Stomach (tissue), 8 donors: ENCODE measurements at regions not wholly inside any gene's neighbourhood (a gene's known extent, or its start where the extent isn't known, plus 50 kb on each side); places are given as distances from the start of the nearest gene placed in this dataset.
A peak's percentile ranks its signal among the peaks of the same experiment; 100 is the strongest.

ENCODE experiments used
- DNase-seq, 2 donors: peaks; one replicate each; pipeline versions ENCODE4 v3.0.0 to v3.0.0-alpha.2; 2013 to 2019
- H3K27ac ChIP-seq, 5 donors: fragments of 200-600 bp in 4 of 5; sonication (generic) in 4 of 5; one replicate each; pipeline ENCODE4 v1.5.1; 2013 to 2019; ENCODE audit warnings: mild to moderate bottlenecking in 1 of 5, moderate library complexity in 1 of 5
- H3K27me3 ChIP-seq, 3 donors: fragments of 200-600 bp; sonication (generic); one replicate each; pipeline ENCODE4 v1.5.1; 2017 to 2019; ENCODE audit warnings: mixed run types in 1 of 3
- H3K36me3 ChIP-seq, 4 donors: fragments of 200-600 bp; sonication (generic); 1 replicate in 3 of 4; 2 replicates in 1 of 4; pipeline ENCODE4 v1.5.1; 2016 to 2019
- H3K4me1 ChIP-seq, 4 donors: fragments of 200-600 bp; sonication (generic); one replicate each; pipeline ENCODE4 v1.5.1; 2016 to 2019
- H3K4me3 ChIP-seq, 4 donors: fragments of 200-600 bp; sonication (generic) in 3 of 4; one replicate each; pipeline ENCODE4 v1.5.1; 2016 to 2019; ENCODE audit warnings: mild to moderate bottlenecking in 1 of 4
- H3K9me3 ChIP-seq, 4 donors: fragments of 200-600 bp; sonication (generic); one replicate each; pipeline ENCODE4 v1.5.1; 2016 to 2019
- CTCF ChIP-seq, 7 experiments: fragments of 450-650 bp in 4 of 7; fragments of 200-600 bp in 3 of 7; sonication (generic) in 3 of 7; IDR thresholded peaks; one replicate each; pipeline ENCODE4 v1.5.1; 2016 to 2019; ENCODE audit warnings: antibody characterized with exemption in 7 of 7, control low read depth in 2 of 7, mild to moderate bottlenecking in 1 of 7
- EP300 ChIP-seq: sonication (generic); formaldehyde crosslinking; IDR thresholded peaks from one replicate; pipeline ENCODE4 v1.6.1; 2017; ENCODE audit warnings: antibody characterized with exemption
- POLR2A ChIP-seq, 4 donors: fragments of 450-650 bp; IDR thresholded peaks; one replicate each; pipeline ENCODE4 v1.6.1; 2016; ENCODE audit warnings: antibody characterized with exemption in 4 of 4, control low read depth in 2 of 4, mild to moderate bottlenecking in 1 of 4, moderate library complexity in 1 of 4
- POLR2AphosphoS5 ChIP-seq, 3 donors: sonication (generic); formaldehyde crosslinking; IDR thresholded peaks; one replicate each; pipeline ENCODE4 v1.6.1; 2016; ENCODE audit warnings: antibody characterized with exemption in 3 of 3
- WGBS, 5 donors: extraction: QIAGEN DNeasy Blood & Tissue Kit in 3 of 5; methylation state at CpG; one replicate each; pipeline versions ENCODE4 v1.1.5 to v1.1.7; 2013 to 2018; 5-methylcytosine and 5-hydroxymethylcytosine counted together
- intact Hi-C: fragments of 100-400 bp; cut with DNase I; formaldehyde crosslinking; loops from one replicate; pipeline ENCODE4 v1.15.1; 2023; ENCODE audit warnings: low total_unique reads
- donor health status: healthy with polysubstance abuse.
- donor health status: Bipolar disorder and iron deficiency.
- donor health status: healthy.

- Histone ChIP-seq H3K4me3 (no peak overlapping the region), H3K27me3 (no peaks in the 10 kb centered on the region), H3K27ac (no peak overlapping the region), H3K9me3 (no peaks in the 10 kb centered on the region), H3K4me1 (peaks cover 22 to 43% (median 32%) of the 10 kb centered on the region in 4 donors), H3K36me3 (no peaks in the 10 kb centered on the region)
- TF ChIP-seq POLR2A (IDR thresholded peaks at IDR 0.05) (no peak), POLR2AphosphoS5 (IDR thresholded peaks at IDR 0.05) (no peak), EP300 (no peak), CTCF (IDR thresholded peaks at IDR 0.05) (no peak)
- 70 to 85% (median 77%) methylated on average over 3 of the region's 3 CpGs for WGBS, 5 donors
- intact Hi-C loops = no loop called here
- DNase-seq = no peak
Observed at GRCh38 chr1:230574502-230574901, 67.8 kb upstream of the COG2 start.

GRCh38 chr1:230573658-230574057, 68.6 kb upstream of the COG2 start:
- peak overlapping the region in 1 of 5 donors; percentile 82 for H3K27ac ChIP-seq
- H3K36me3 ChIP-seq = no peaks in the 10 kb centered on the region
- H3K4me1 ChIP-seq = peaks cover 22 to 43% (median 32%) of the 10 kb centered on the region in 4 donors
- WGBS, 5 donors = 82 to 97% (median 86%) methylated on average over 3 of the region's 3 CpGs
- no peak for TF ChIP-seq CTCF (IDR thresholded peaks at IDR 0.05)
- TF ChIP-seq POLR2AphosphoS5 (IDR thresholded peaks at IDR 0.05) = no peak
- no peak for TF ChIP-seq EP300
- TF ChIP-seq POLR2A (IDR thresholded peaks at IDR 0.05) = no peak
- H3K9me3 ChIP-seq = no peaks in the 10 kb centered on the region
- no peak for DNase-seq
- intact Hi-C loops = no loop called here
- no peaks in the 10 kb centered on the region for H3K27me3 ChIP-seq
- H3K4me3 ChIP-seq = no peak overlapping the region

- intact Hi-C loops = no loop called here
- H3K4me1 ChIP-seq = peaks cover 22 to 43% (median 32%) of the 10 kb centered on the region in 4 donors
Observed at GRCh38 chr1:230572121-230573105, 69.9 kb upstream of the COG2 start.

More at GRCh38 chr1:230572121-230573105, 69.9 kb upstream of the COG2 start:
- peak; percentile 42 to 75 for DNase-seq
- TF ChIP-seq CTCF (IDR thresholded peaks at IDR 0.05) (no peak), EP300 (no peak), POLR2A (IDR thresholded peaks at IDR 0.05) (no peak), POLR2AphosphoS5 (IDR thresholded peaks at IDR 0.05) (peak in 2 of 3 donors; percentile 13 to 31)
- 11 to 21% (median 18%) methylated on average over 7 of the region's 7 CpGs for WGBS, 5 donors
- H3K9me3 ChIP-seq = no peaks in the 10 kb centered on the region
- H3K36me3 ChIP-seq = no peaks in the 10 kb centered on the region
- no peak overlapping the region for H3K4me3 ChIP-seq
- no peaks in the 10 kb centered on the region for H3K27me3 ChIP-seq
- H3K27ac ChIP-seq = peak overlapping the region; percentile 66 to 82 (median 79)
